ENCODE measurements at regions not wholly inside any gene's neighbourhood (a gene's known extent, or its start where the extent isn't known, plus 50 kb on each side); places are given as distances from the start of the nearest gene placed in this dataset.
"Not testable (repeated sequence)": the region's sequence is repeated elsewhere in the genome, so short reads cannot be mapped to it uniquely, and the experiment has no call there.

GRCh38 chr21:35521293-35521692, 472.2 kb upstream of the RUNX1 start:
- WGBS, 2 donors: 89 to 94% methylated on average over 4 of the region's 4 CpGs
- intact Hi-C loops (cut with DNase I; ENCODE audit: low total_unique reads): no loop called here

GRCh38 chr21:35520856-35521255, 471.8 kb upstream of the RUNX1 start:
- TF ChIP-seq POLR2A (IDR thresholded peaks at IDR 0.05): no peak
- TF ChIP-seq CTCF (IDR thresholded peaks at IDR 0.05): no peak
- no peak overlapping the region for H3K4me3 ChIP-seq (ENCODE audit: low read depth, poor library complexity, severe bottlenecking)
- WGBS, 2 donors: 89 to 91% methylated on average over 1 of the region's 1 CpG
- DNase-seq (ENCODE audit: low spot score in 2 of 2): no peak
- intact Hi-C loops (cut with DNase I; ENCODE audit: low total_unique reads): no loop called here

More at GRCh38 chr21:35521293-35521692, 472.2 kb upstream of the RUNX1 start:
- DNase-seq (ENCODE audit: low spot score in 2 of 2): no peak
- no peak overlapping the region for H3K4me3 ChIP-seq (ENCODE audit: low read depth, poor library complexity, severe bottlenecking)
- TF ChIP-seq POLR2A (IDR thresholded peaks at IDR 0.05) (no peak), CTCF (IDR thresholded peaks at IDR 0.05) (no peak)

GRCh38 chr21:35520302-35520701, 471.2 kb upstream of the RUNX1 start:
- 65 to 79% methylated on average over 8 of the region's 8 CpGs for WGBS, 2 donors
- DNase-seq (ENCODE audit: low spot score in 2 of 2): no peak
- intact Hi-C loops (cut with DNase I; ENCODE audit: low total_unique reads): no loop called here

GRCh38 chr21:35517865-35518264, 468.8 kb upstream of the RUNX1 start:
- TF ChIP-seq CTCF (IDR thresholded peaks at IDR 0.05): no peak
- no peak for TF ChIP-seq POLR2A (IDR thresholded peaks at IDR 0.05)
- WGBS, 2 donors: 78 to 83% methylated on average over 6 of the region's 6 CpGs

More at GRCh38 chr21:35520302-35520701, 471.2 kb upstream of the RUNX1 start:
- H3K4me3 ChIP-seq (ENCODE audit: low read depth, poor library complexity, severe bottlenecking): no peak overlapping the region
- no peak for TF ChIP-seq CTCF (IDR thresholded peaks at IDR 0.05)
- TF ChIP-seq POLR2A (IDR thresholded peaks at IDR 0.05): no peak

GRCh38 chr21:35516292-35516691, 467.2 kb upstream of the RUNX1 start:
- WGBS, 2 donors: 92 to 95% methylated on average over 2 of the region's 2 CpGs
- intact Hi-C loops (cut with DNase I; ENCODE audit: low total_unique reads); DNase-seq (ENCODE audit: low spot score in 2 of 2); H3K4me3 ChIP-seq (ENCODE audit: low read depth, poor library complexity, severe bottlenecking): not testable (repeated sequence)

More at GRCh38 chr21:35517865-35518264, 468.8 kb upstream of the RUNX1 start:
- intact Hi-C loops (cut with DNase I; ENCODE audit: low total_unique reads): no loop called here
- no peak overlapping the region for H3K4me3 ChIP-seq (ENCODE audit: low read depth, poor library complexity, severe bottlenecking)
- DNase-seq (ENCODE audit: low spot score in 2 of 2): no peak

GRCh38 chr21:35512346-35512745, 463.2 kb upstream of the RUNX1 start:
- intact Hi-C loops (cut with DNase I; ENCODE audit: low total_unique reads): no loop called here
- 83 to 87% methylated on average over 1 of the region's 1 CpG for WGBS, 2 donors
- no peak overlapping the region for H3K4me3 ChIP-seq (ENCODE audit: low read depth, poor library complexity, severe bottlenecking)
- no peak for DNase-seq (ENCODE audit: low spot score in 2 of 2)
- TF ChIP-seq CTCF (IDR thresholded peaks at IDR 0.05) (no peak), POLR2A (IDR thresholded peaks at IDR 0.05) (no peak)
